ENCODE measurements at regions not wholly inside any gene's neighbourhood (a gene's known extent, or its start where the extent isn't known, plus 50 kb on each side); places are given as distances from the start of the nearest gene placed in this dataset.
"Not testable (repeated sequence)": the region's sequence is repeated elsewhere in the genome, so short reads cannot be mapped to it uniquely, and the experiment has no call there.

DNA sequence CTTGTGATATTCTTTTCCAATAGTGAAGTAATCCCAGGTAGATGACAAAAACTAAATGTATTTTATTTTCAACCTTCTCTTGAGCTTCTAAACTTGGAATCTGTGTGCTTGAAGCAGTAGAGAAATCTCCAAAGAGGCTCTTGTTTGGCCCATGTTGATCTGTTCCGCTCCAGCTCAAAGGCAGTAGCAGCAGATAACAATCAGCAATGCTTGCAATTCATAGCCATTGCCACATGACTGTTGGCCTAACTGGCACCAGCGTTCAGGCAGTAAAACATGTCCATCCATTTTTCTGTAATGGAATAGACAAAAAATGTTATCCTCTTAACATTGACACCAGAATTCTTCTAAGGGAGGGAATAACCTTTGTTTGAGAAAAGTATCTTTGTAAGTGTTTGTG lies 270.7 kb upstream of the MSX2 start:
- DNase-seq: no peak

DNA sequence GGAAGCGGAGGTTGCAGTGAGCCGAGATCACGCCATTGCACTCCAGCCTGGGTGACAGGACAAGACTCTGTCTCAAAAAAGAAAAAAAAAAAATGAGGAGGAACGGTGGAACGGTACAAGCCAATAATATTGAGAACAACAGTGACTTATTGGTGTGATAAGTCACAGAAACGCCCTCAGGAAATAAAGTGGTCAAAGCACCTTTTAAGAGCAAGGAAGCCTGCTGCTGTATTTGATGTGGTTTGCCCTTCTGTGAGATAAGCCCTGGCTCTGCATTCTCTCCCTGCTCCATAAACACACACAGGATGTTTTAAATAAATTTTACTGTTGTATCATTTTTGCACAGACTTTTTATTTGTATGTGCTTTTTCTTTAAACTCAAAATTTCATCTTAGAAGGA lies 269.9 kb upstream of the MSX2 start:
- no peak for DNase-seq

DNA sequence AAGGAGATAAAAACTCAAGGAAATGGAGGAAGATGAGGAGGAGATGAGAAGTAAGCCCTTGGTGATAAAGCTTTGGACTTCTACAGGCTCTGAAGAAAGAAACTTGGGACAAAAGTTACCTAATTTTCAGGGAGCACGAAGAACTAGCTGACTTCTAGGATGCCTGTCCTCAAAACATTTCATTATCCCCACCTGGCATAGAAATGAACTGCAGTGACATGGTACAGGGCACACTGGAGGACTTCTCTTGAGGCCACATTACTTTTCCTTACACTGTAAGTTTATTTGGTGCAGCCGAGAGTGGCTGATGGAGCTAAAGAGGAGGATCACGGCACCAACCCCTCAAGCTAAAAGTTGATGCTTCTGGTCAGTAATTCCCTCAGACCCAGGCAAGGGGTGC lies 269.5 kb upstream of the MSX2 start:
- no peak for DNase-seq

DNA sequence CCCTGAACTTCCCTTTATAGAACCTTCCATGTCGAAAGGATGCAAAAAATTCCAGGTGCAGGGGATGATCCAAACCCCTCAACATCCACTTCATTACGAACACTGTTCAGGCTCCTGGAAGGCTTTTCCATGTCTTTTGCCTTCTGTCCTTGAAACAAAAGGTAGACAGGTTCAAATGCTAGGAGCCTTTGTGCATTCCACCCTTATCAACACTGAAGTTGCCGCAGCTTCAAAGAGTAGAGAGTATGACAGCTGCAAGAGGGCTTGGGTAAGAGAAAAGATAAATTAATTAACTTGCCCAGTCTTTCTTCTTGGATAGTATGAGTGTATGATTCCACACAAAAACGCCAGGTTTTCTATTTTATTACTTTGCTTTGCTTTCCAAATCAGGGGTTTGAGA lies 269.1 kb upstream of the MSX2 start:
- DNase-seq: no peak

DNA sequence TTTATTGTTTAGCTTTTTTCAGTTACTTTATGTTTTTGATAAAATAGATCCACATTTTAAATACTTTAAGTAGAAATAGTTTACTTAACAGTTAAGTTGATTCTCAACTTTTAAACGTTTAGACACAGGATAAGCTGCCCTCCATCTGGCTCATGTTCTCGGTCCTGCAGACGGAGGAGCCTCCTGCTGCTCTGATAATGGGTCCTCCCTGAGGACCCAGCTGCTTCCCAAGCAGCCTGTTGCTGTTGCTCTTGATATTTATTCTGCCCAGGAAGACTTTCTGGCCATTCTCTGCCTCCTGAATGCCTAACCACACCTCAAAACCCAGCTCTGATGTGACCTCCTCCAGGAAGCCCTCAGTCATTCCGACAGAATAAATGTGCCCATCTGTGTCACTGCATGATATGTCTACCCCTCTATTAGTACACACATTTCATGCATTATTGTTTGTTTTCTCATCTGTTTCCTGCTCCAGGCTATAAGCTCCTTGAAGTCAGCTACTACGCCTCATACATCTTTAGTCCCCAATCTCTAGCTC lies 267.2 kb upstream of the MSX2 start:
- no peak for DNase-seq

DNA sequence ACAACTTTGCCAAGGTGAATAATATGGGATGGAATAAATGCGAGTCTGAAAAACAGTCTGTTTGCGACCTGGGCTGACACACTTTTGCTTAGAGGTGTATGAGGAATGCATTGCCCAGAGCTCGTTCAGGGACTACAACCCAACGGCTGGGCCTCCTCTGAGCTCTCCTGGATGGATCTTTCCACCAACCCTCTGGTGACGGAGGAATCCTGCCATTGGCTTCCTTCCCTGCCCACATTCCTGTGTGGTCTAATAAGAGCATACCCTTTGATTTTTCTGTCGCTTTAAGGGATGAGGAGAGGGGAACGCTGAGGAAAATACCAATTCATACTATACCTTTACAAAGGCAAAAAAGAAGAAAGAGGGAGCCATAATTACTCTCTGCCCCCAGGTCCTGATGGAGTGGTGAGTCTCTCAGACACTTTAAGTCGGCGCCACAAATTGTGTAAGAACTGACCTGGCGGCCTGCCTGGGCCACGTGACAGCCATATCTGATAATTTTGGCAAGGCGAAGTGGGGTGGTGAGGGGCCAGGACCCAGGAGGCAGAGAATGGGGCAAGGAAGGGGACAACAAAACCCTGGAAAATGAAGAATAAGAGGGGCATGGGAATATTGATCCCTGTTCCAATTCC lies 265.2 kb upstream of the MSX2 start:
- no peak for DNase-seq

DNA sequence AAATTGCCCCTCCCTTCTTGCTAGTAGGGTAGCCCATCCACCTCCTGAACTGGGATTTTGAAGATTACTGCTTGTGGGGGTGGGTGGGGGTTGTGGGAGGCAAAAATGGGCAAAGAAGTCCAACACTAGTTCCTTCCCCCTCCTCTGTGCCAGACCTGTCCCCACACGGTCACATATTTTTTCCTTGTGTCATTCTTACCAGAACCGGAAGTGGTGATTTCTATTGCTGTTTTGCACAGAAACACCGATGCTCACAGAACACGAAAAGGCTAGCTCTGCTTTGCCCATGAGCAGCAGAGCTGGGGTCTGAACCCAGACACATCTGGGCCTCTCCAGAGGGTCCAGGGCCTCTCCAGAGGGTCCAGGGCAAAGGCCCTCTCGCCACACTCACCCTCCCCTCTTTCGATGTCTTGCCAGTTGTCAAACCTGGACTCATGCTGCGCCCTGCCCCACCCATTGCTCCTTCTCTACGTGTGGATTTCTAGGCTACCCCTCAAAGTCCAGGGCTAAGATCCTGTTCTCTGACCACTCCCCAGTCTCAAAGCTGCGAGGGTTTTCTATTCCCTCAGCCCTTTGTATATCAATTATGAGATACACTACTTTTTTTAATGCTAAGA lies 264.4 kb upstream of the MSX2 start:
- no peak for DNase-seq

DNA sequence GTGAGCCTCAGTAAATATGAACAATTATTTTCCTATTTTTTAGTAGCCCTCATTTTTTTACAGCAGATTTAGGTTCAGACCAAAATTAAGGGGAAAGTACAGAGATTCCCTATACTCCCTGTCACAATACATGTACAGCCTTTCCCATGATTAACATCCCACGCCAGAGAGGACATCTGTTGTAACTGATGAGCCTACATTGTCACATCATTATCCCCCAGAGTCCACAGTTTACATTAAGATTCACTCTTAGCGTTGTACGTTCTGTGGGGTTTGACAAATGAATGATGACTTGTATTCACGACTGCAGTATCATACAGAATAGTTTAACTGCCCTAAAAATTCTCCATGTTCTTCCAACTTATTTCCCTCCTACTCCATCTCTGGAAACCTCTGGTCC lies 262.3 kb upstream of the MSX2 start:
- DNase-seq: no peak

DNA sequence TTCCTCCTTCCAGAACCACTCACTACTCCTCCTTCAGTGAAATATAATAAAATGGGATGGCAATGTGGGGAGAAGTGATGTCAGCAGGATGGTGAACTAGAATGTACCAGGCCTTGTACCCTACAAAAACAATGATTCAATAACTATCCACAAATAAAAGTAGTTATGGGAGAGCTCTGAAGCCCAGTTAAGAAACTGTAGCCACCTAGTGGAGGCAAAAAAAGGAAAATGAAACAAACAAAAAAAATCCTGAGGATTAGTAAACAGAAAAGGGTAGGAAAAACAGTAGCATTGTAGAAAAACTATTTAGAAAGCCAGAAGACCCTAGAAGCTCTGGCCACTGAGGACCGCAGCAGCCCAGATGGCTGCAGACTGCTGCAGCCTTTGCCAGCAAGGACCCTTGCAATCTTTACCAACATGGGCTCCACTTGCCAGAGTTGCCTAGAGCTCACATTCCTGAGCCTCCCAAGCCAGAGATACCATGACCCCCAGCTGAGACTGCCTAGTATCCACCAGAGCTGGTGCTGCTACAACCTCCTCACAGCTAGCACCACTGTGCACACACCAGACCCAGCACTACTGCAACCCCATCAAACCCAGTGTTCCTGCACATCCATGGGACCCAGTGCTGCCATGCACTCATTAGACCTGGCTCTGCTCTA lies 259.7 kb upstream of the MSX2 start:
- no peak for DNase-seq

DNA sequence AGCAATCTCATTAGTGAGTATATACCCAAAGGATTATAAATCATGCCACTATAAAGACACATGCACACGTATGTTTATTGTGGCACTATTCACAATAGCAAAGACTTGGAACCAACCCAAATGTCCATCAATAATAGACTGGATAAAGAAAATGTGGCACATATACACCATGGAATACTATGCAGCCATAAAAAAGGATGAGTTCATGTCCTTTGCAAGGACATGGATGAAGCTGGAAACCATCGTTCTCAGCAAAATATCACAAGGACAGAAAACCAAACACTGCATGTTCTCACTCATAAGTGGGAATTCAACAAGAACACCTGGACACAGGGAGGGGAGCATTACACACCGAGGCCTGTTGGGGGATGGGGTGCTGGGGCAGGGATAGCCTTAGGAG lies 252.9 kb upstream of the MSX2 start:
- not testable (repeated sequence) for DNase-seq

DNA sequence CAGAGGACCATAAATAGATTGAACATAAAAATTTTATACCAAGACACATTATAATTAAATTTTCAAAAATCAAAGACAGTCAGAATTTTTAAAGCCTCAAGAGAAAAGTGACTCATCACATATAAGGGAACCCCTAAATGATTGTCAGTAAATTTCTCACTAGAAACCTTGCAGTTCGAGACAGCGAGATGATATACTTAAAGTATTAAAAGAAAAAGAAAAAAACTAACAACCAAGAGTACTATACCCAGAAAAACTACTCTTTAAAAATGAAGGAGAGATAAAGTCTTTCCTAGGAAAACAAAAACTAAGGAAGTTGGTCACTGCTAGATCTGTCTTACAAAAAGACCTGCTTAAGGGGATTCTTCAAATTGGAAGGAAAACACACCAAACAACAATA lies 251.4 kb upstream of the MSX2 start:
- no peak for DNase-seq

DNA sequence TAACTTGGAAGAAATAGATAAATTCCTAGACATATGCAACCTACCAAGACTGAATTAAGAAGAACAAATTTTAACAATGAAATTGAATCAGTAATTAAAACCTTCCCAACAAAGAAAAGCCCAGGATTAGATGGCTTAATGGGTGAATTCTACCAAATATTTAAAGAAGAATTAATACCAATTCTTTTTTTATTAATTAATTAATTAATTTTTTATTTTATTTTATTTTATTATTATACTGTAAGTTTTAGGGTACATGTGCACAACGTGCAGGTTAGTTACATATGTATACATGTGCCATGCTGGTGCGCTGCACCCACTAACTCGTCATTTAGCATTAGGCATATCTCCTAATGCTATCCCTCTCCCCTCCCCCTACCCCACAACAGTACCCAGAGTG lies 248.4 kb upstream of the MSX2 start:
- not testable (repeated sequence) for DNase-seq

DNA sequence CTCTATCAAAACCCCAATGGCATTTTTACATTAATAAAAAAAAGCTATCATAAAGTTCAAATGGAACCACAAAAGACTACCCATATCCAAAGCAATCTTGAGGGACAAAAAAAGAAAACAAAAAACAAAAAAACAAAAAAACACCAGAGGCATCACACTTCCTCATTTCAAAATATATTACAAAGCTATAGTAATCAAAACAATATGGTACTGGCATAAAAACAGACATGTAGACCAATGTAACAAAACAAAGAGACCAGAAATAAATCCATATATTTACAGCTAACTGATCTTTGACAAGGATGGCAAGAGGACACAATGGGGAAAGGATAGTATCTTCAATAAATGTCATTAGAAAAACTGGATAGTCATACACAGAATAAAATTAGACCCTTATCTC lies 245.1 kb upstream of the MSX2 start:
- DNase-seq: no peak

DNA sequence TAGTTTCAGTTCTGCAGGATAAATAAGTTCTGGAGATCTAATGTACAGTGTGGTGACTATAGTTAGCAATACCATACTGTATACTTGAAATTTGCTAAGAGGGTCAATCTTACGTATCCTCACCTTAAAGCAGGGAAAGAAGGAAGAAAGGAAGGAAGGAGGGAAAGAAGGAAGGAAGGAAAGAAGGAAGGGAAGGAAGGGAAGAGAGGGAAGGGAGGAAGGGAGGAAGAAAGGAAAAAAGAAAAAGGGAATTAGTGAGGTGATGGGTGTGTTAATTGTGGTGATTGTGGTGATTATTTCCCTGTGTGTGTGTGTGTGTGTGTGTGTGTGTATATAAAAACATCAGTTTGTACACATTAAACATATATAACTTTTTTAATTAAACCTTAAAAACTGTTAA lies 242.6 kb upstream of the MSX2 start:
- DNase-seq: no peak

DNA sequence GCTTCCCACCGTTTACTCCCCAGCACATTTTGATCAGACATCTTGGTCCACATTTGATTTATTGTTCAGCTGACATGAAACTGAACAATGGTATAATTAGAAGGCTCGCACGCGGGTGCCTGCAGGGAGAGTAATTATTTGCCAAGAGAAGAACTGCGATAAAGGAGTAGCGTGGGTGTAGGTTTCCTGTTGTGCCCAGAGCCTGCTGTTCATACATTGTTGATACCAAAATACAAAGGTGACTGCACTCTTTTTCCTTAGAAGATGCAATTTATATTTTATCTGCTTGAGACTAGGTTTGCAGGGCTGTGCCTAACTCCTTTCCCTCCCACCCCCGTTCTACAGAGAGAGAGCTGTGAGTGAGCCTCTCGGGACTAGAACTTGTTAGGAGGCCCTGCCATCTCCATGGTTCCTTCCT lies 241.8 kb upstream of the MSX2 start:
- no peak for DNase-seq

DNA sequence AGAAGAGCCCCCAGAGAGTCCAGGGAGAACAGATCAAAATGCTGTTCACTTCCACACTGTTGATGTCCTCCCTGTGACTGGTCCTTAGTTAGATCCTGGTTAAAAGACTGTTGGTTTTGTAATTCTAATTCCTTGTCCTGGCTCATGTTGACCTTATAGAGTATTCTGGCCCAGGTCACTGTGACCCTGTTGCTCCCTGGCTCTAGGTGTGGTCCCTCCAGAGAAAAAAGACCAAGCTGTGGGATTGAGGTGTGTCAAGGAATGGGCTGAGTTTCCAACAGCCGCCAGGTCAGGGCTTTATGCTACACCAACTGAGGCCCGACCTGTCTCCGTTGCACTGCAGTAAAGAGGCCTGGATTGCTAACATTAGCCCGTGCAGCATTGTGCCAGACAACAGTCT lies 241.0 kb upstream of the MSX2 start:
- DNase-seq: no peak

DNA sequence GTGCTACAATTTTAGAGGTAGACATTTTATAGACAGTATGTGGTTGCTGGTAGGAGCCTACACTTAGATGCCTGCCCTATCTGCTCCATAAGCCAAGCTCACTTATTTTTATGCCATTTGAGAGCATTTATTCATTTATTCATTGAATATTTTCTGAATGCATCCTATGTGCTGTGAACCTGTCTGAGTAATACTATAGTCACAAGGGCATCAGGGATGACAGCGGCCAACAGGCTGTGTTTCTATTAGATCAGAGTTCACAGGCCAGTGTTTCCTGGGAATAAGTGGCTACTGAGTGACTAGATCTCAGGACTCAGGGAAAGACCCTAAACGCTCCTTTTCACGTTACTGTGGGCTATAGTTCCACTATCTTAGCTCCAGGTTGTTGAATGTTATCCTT lies 235.2 kb upstream of the MSX2 start:
- no peak for DNase-seq

DNA sequence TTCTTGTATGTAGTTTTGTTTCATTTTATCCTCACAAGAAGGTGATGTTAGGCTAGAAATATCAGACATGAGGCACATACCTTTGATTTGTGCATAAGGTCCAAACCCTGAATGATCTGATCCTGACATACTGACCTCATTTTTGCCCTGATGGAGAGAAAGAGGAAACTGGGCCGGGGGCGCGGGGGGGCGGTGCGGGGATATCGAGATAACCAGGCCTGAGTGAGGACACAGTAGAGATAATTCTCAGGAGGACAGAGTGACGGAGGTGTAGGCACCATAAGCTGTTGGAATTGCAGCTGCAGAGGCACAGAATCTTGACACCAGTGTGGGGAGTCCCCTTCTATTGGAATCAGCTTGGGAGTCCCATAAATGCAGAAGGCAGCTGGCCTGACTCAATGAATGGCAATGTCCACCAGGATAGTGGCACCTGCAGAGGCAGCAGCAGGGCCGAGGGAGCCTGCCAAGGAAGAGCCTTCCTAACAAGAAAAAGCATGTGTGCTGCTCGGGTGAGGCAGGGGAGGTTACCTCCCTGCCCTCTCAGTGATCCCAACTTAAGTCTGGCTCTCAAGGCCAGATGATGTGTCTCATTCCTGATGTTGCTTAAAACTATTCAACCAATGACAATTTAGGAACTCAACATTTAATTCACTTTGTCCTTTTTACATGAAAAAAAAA lies 234.3 kb upstream of the MSX2 start:
- no peak for DNase-seq

DNA sequence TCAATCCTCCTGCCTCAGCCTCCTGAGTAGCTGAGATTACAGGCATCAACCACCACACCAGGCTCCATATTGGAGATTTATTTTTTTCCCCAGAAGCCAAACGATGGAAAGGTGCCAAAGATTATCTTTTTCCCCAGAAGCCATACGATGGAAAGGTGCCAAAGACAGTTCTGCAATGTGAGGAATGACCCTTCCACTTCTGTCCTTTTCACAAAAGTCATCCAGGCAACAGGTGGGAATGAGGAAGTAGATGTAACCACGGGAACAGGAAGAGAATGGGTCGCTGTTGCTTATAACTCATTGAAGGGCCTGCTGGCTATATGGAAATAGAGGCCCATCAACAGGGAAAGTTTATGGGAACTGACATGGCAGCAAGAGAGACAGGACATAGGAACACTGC lies 233.7 kb upstream of the MSX2 start:
- DNase-seq: no peak

DNA sequence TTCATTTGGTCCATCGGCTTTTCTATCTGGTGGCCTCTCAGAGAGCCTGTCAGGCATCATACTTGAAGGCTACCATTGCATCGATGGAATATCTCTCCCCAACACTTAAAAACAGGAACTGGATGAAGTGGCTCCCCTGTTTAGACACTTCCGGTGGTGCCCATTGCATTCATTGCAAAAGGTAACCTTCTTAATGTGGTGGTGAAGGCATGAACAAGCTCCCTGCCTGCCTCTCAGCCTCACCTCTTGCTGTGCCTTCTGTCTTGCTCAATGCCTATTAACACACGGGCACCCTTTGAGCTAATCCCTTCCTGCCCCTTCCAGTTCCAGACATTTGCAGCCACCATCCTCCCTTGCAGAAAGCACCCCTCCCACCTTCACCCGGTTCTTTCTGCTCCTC lies 233.1 kb upstream of the MSX2 start:
- DNase-seq: no peak

DNA sequence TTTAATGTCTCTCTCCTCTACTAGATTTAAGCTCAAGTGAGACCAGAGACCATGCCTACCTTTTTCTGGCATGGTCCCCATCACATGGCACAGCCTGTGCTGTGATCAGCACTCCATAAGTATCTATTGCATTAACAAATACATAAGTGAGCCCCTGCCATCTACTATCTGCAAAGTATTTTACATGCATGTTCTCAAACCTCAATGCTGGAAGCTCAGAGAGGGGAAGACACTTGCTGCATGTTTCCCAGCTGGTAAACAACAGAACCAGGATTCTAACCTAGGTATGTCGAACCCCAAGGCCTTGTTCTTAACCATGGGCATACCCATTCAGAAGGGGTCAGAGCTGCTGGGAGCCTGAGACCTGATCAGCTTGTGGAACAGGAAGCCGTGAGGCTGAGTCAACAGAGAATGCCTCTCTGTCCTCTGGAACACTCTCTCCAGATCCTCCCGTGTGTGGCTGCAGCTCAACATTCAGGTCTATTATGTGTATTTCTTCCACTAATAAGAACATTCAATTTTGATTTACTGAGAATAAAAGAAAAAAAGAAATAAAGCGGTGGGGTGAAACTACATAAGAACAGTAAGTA lies 232.5 kb upstream of the MSX2 start:
- DNase-seq: no peak

DNA sequence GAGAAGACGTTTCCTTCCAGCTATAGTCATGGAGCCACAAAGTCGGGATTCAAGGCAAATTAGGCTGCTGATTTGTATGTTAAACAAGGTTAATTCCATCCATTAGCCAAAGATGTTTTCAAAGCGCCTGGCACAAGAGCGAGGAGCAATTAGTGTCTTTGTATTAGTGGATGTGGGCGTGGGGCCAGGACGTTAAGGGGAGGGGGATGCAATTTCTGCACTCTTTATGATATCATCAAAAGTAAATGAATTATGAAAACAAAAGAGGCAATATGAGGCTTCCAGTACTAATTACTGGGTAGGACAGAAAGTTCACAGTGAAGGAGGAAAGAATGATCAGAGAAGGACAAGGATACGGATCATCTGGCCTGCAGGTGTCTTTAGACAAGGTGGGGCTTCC lies 230.9 kb upstream of the MSX2 start:
- DNase-seq: no peak

DNA sequence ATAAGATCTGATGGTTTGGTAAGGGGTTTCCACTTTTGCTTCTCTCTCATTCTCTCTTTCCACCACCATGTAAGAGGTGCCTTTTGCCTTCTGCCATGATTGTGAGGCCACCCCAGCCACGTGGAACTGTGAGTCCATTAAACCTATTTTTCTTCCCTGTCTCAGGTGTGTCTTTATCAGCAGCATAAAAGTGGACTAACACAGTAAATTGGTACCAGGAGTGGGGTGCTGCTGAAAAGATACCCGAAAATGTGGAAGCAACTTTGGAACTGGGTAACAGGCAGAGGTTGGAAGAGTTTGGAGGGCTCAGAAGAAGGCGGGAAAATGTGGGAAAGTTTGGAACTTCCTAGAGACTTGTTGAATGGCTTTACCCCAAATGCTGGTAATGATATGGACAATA lies 226.4 kb upstream of the MSX2 start:
- not testable (repeated sequence) for DNase-seq

DNA sequence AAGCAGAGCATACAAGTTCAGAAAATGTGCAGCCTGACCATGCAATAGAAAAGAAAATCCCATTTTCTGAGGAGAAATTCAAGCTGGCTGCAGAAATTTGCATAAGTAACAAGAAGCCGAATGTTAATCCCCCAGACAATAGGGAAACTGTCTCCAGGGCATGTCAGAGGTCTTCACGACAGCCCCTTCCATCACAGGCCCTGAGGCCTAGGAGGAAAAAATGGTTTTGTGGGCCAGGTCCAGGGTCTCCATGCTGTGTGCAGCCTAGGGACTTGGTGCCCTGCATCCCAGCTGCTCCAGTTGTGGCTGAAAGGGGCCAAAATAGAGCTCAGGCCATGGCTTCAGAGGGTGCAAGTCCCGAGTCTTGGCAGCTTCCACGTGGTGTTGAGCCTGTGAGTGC lies 225.8 kb upstream of the MSX2 start:
- not testable (repeated sequence) for DNase-seq
